ENCODE measurements at regions not wholly inside any gene's neighbourhood (a gene's known extent, or its start where the extent isn't known, plus 50 kb on each side); places are given as distances from the start of the nearest gene placed in this dataset.

DNA sequence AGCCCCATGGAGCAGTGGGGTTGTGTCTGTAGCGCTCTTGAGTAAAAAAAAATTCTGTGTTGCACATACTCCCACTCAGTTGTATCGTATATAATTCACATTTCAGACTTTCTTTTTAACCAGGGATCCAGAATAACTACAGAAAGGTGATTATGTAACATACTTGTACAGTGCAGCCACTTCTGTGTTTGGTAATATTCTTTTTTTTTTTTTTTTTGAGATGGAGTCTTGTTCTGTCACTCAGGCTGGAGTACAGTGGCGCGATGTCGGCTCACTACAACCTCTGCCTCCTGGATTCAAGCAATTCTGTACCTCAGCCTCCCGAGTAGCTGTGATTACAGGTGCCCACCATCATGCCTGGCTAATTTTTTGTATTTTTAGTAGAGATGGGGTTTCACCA, 82.4 kb upstream of the MACF1 start:
- TF ChIP-seq, protein P1, sequence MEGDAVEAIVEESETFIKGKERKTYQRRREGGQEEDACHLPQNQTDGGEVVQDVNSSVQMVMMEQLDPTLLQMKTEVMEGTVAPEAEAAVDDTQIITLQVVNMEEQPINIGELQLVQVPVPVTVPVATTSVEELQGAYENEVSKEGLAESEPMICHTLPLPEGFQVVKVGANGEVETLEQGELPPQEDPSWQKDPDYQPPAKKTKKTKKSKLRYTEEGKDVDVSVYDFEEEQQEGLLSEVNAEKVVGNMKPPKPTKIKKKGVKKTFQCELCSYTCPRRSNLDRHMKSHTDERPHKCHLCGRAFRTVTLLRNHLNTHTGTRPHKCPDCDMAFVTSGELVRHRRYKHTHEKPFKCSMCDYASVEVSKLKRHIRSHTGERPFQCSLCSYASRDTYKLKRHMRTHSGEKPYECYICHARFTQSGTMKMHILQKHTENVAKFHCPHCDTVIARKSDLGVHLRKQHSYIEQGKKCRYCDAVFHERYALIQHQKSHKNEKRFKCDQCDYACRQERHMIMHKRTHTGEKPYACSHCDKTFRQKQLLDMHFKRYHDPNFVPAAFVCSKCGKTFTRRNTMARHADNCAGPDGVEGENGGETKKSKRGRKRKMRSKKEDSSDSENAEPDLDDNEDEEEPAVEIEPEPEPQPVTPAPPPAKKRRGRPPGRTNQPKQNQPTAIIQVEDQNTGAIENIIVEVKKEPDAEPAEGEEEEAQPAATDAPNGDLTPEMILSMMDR (tag by site-specific recombination; IDR thresholded peaks at IDR 0.05), result no peak
- TF ChIP-seq, protein P2, sequence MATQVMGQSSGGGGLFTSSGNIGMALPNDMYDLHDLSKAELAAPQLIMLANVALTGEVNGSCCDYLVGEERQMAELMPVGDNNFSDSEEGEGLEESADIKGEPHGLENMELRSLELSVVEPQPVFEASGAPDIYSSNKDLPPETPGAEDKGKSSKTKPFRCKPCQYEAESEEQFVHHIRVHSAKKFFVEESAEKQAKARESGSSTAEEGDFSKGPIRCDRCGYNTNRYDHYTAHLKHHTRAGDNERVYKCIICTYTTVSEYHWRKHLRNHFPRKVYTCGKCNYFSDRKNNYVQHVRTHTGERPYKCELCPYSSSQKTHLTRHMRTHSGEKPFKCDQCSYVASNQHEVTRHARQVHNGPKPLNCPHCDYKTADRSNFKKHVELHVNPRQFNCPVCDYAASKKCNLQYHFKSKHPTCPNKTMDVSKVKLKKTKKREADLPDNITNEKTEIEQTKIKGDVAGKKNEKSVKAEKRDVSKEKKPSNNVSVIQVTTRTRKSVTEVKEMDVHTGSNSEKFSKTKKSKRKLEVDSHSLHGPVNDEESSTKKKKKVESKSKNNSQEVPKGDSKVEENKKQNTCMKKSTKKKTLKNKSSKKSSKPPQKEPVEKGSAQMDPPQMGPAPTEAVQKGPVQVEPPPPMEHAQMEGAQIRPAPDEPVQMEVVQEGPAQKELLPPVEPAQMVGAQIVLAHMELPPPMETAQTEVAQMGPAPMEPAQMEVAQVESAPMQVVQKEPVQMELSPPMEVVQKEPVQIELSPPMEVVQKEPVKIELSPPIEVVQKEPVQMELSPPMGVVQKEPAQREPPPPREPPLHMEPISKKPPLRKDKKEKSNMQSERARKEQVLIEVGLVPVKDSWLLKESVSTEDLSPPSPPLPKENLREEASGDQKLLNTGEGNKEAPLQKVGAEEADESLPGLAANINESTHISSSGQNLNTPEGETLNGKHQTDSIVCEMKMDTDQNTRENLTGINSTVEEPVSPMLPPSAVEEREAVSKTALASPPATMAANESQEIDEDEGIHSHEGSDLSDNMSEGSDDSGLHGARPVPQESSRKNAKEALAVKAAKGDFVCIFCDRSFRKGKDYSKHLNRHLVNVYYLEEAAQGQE (tag by site-specific recombination; IDR thresholded peaks at IDR 0.05), result no peak
- TF ChIP-seq GLI4 (tag by site-specific recombination; IDR thresholded peaks at IDR 0.05) (no peak), ZNF274 (IDR thresholded peaks at IDR 0.05; ENCODE audit: low read length) (no peak), ZNF274 (tag by site-specific recombination; IDR thresholded peaks at IDR 0.05; ENCODE audit: borderline replicate concordance) (no peak), OVOL3 (tag by site-specific recombination; IDR thresholded peaks at IDR 0.05) (no peak), SETDB1 (IDR thresholded peaks at IDR 0.05; ENCODE audit: insufficient read length, low read length) (no peak), ZNF174 (tag by site-specific recombination; IDR thresholded peaks at IDR 0.05) (no peak), ZNF785 (tag by site-specific recombination; IDR thresholded peaks at IDR 0.05) (no peak)
- TF ChIP-seq, protein P3, sequence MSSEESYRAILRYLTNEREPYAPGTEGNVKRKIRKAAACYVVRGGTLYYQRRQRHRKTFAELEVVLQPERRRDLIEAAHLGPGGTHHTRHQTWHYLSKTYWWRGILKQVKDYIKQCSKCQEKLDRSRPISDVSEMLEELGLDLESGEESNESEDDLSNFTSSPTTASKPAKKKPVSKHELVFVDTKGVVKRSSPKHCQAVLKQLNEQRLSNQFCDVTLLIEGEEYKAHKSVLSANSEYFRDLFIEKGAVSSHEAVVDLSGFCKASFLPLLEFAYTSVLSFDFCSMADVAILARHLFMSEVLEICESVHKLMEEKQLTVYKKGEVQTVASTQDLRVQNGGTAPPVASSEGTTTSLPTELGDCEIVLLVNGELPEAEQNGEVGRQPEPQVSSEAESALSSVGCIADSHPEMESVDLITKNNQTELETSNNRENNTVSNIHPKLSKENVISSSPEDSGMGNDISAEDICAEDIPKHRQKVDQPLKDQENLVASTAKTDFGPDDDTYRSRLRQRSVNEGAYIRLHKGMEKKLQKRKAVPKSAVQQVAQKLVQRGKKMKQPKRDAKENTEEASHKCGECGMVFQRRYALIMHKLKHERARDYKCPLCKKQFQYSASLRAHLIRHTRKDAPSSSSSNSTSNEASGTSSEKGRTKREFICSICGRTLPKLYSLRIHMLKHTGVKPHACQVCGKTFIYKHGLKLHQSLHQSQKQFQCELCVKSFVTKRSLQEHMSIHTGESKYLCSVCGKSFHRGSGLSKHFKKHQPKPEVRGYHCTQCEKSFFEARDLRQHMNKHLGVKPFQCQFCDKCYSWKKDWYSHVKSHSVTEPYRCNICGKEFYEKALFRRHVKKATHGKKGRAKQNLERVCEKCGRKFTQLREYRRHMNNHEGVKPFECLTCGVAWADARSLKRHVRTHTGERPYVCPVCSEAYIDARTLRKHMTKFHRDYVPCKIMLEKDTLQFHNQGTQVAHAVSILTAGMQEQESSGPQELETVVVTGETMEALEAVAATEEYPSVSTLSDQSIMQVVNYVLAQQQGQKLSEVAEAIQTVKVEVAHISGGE (tag by site-specific recombination; conservative IDR thresholded peaks at IDR 0.05; ENCODE audit: low read depth), result no peak
